Peyer's patch (tissue), 4 donors: ENCODE measurements at regions not wholly inside any gene's neighbourhood (a gene's known extent, or its start where the extent isn't known, plus 50 kb on each side); places are given as distances from the start of the nearest gene placed in this dataset.

Source experiments
- DNase-seq, 3 donors: peaks; one replicate each; pipeline ENCODE4 v3.0.0-alpha.2; 2017 to 2019
- H3K27ac ChIP-seq, 4 donors: fragments of 200-600 bp; sonication (generic); one replicate each; pipeline ENCODE4 v1.5.1; 2016 to 2019
- H3K27me3 ChIP-seq, 2 donors: fragments of 200-600 bp; sonication (generic); one replicate each; pipeline ENCODE4 v1.5.1; 2019
- H3K36me3 ChIP-seq, 3 donors: fragments of 200-600 bp; sonication (generic); one replicate each; pipeline ENCODE4 v1.5.1; 2016 to 2019
- H3K4me1 ChIP-seq, 4 donors: fragments of 200-600 bp; sonication (generic); one replicate each; pipeline ENCODE4 v1.5.1; 2016 to 2019
- H3K4me3 ChIP-seq, 4 donors: fragments of 200-600 bp; sonication (generic); 1 replicate in 3 of 4; 2 replicates in 1 of 4; pipeline ENCODE4 v1.5.1; 2016 to 2019; ENCODE audit warnings: mild to moderate bottlenecking in 1 of 4
- H3K9me3 ChIP-seq, 4 donors: fragments of 200-600 bp; sonication (generic); one replicate each; pipeline ENCODE4 v1.5.1; 2016 to 2019; ENCODE audit warnings: mild to moderate bottlenecking in 1 of 4
- CTCF ChIP-seq, 6 experiments: fragments of 450-650 bp in 4 of 6; fragments of 200-600 bp in 2 of 6; sonication (generic) in 1 of 6; IDR thresholded peaks; one replicate each; pipeline ENCODE4 v1.5.1; 2017 to 2019; ENCODE audit warnings: antibody characterized with exemption in 6 of 6, mild to moderate bottlenecking in 3 of 6, moderate library complexity in 1 of 6
- POLR2A ChIP-seq, 2 donors: fragments of 450-650 bp; IDR thresholded peaks; one replicate each; pipeline ENCODE4 v1.5.1; 2017; ENCODE audit warnings: antibody characterized with exemption in 2 of 2, mild to moderate bottlenecking in 2 of 2, moderate library complexity in 2 of 2

DNA sequence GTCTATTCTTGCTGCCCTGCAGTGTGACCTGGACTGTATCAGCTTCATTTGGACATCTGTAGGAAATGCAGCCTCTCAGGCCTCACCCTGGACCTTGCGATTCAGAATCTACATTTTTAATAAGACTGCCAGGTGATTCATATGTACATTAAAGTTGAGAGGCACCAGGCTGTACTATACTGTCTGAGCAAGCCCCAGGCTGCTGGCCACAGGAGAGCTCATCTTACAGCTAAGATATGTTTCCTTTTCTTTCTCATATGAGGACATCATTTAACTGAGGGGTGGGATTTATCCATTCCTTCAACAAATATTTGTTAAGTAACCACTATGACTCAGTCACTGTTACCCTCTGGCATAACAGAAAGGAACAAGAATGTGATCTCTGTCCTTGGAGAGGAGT, 78.2 kb upstream of the GCFC2 start:
- TF ChIP-seq CTCF (IDR thresholded peaks at IDR 0.05): no peak
- TF ChIP-seq POLR2A (IDR thresholded peaks at IDR 0.05): no peak
- Histone ChIP-seq H3K4me3 (no peak overlapping the region), H3K4me1 (no peaks in the 10 kb centered on the region), H3K27me3 (no peaks in the 10 kb centered on the region), H3K36me3 (no peaks in the 10 kb centered on the region), H3K27ac (no peak overlapping the region), H3K9me3 (no peaks in the 10 kb centered on the region)
- DNase-seq: no peak

GRCh38 chr2:75788154-75788553, 77.4 kb upstream of the GCFC2 start:
- H3K27ac ChIP-seq: no peak overlapping the region
- TF ChIP-seq CTCF (IDR thresholded peaks at IDR 0.05) (no peak), POLR2A (IDR thresholded peaks at IDR 0.05) (no peak)
- H3K9me3 ChIP-seq: no peaks in the 10 kb centered on the region
- DNase-seq: no peak
- H3K4me1 ChIP-seq: no peaks in the 10 kb centered on the region
- no peaks in the 10 kb centered on the region for H3K27me3 ChIP-seq
- H3K36me3 ChIP-seq: no peaks in the 10 kb centered on the region
- H3K4me3 ChIP-seq: no peak overlapping the region

DNA sequence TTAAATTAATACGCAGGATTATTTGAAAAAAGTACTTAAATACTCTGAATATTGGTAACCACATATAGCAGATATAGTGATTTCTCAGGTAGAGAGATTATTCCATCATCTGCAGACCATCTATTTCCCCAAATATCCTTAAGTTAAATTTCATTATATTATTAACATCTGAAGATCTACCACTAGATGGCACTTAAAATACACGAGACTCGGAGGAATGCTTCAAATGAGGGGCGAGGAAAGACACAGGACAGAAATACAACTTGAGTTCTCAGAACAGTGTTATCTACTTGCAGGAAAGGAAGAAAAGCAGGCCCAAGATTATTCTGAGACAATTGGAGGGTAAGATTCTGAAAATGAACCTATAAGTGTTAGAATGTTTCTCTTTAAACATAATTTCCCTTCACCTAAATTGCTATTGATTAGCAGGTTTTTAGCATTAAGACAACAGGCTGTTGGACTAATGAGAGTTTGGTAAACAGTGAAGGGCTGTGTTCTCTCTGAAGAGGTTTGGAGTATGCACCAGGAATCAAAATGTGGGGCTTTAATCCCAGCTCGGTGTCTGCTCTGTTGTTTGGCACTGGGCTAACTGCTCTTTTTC, 76.9 kb upstream of the GCFC2 start:
- H3K4me1 ChIP-seq: no peaks in the 10 kb centered on the region
- H3K36me3 ChIP-seq: no peaks in the 10 kb centered on the region
- H3K9me3 ChIP-seq: no peaks in the 10 kb centered on the region
- H3K27me3 ChIP-seq: no peaks in the 10 kb centered on the region
- peak in 4 of 6 experiments; percentile 27 to 48 (median 37) for TF ChIP-seq CTCF (IDR thresholded peaks at IDR 0.05)
- TF ChIP-seq POLR2A (IDR thresholded peaks at IDR 0.05): no peak
- no peak overlapping the region for H3K4me3 ChIP-seq
- H3K27ac ChIP-seq: no peak overlapping the region
- DNase-seq: no peak

- H3K27me3 ChIP-seq: no peaks in the 10 kb centered on the region
- no peak for DNase-seq
- H3K36me3 ChIP-seq: no peaks in the 10 kb centered on the region
- TF ChIP-seq POLR2A (IDR thresholded peaks at IDR 0.05): no peak
- no peak for TF ChIP-seq CTCF (IDR thresholded peaks at IDR 0.05)
- H3K4me1 ChIP-seq: no peaks in the 10 kb centered on the region
- H3K9me3 ChIP-seq: no peaks in the 10 kb centered on the region
- no peak overlapping the region for H3K4me3 ChIP-seq
- H3K27ac ChIP-seq: no peak overlapping the region
Observed at GRCh38 chr2:75775311-75775823, 64.7 kb upstream of the GCFC2 start.

DNA sequence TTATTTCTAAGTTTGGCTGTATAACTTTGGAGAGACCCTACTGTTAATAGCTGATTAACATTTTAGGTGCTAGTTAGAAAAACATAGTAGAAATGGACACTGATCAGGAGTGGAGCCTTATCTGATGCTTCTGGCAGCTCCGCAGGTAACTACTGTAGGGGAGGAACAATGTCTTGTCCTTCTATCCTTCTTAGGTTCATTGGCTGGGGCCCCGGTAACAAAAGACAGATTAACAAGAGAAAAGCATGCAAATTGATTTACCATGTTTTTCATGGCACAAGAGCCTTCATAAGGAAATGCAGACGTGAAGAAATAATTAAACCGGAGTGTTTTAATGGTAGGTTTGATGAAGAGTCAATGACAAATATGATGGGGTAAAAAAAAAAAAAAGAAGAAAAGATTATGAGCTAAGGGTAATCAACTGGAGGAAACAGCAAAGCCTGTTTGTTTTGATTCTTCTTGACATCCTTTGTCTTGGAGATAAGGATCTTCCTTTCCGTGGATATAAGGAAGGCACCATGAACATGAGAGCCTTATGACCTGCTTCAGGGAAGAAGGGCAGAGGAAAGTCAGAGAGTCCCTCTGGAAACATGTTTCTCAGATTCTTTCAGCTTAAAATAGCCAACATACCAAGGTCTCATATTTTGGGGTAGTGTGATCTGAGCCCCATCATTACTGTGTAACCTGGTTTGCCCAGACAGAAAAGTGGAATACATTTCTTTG, 62.4 kb upstream of the GCFC2 start:
- no peak overlapping the region for H3K27ac ChIP-seq
- H3K9me3 ChIP-seq: no peaks in the 10 kb centered on the region
- H3K36me3 ChIP-seq: no peaks in the 10 kb centered on the region
- no peaks in the 10 kb centered on the region for H3K27me3 ChIP-seq
- H3K4me1 ChIP-seq: no peaks in the 10 kb centered on the region
- H3K4me3 ChIP-seq: no peak overlapping the region
- TF ChIP-seq POLR2A (IDR thresholded peaks at IDR 0.05): no peak
- TF ChIP-seq CTCF (IDR thresholded peaks at IDR 0.05): no peak
- DNase-seq: no peak
